ENCODE measurements at regions not wholly inside any gene's neighbourhood (a gene's known extent, or its start where the extent isn't known, plus 50 kb on each side); places are given as distances from the start of the nearest gene placed in this dataset.
A peak's percentile ranks its signal among the peaks of the same experiment; 100 is the strongest.

- Histone ChIP-seq H2BK12ac (ENCODE audit: low read depth, low read length) (no peak overlapping the region), H4K5ac (ENCODE audit: insufficient read length, low read depth, low read length) (no peak overlapping the region), H3K23me2 (ENCODE audit: low read depth, low read length) (no peaks in the 10 kb centered on the region)
- TF ChIP-seq CHD7 (IDR thresholded peaks at IDR 0.05; ENCODE audit: insufficient replicate concordance, low read length): no peak
Observed at GRCh38 chrX:97898798-97899197, 1015.1 kb downstream of the RPA4 start.

More at GRCh38 chrX:97898798-97899197, 1015.1 kb downstream of the RPA4 start:
- H3K9me3 ChIP-seq (ENCODE audit: insufficient read depth in 2 of 2, low read depth in 1 of 2, low read length in 1 of 2): no peaks in the 10 kb centered on the region
- H3K18ac ChIP-seq (ENCODE audit: extremely low read depth, low read length): no peak overlapping the region
- H2BK20ac ChIP-seq (ENCODE audit: low read length): no peak overlapping the region
- no peaks in the 10 kb centered on the region for H3K79me2 ChIP-seq (ENCODE audit: control insufficient read depth in 1 of 2, insufficient read depth in 2 of 2, low read length in 2 of 2)
- WGBS, 2 experiments (ENCODE audit: extremely low coverage in 1 of 2, insufficient coverage in 1 of 2, insufficient read length in 1 of 2, insufficient replicate concordance in 2 of 2, low coverage in 1 of 2, low lambda C conversion rate in 2 of 2, missing lambda C conversion rate in 1 of 2): 50% methylated on average over 2 of the region's 2 CpGs; no CpG with 5 or more reads in 1 of the 2 experiments
- no peak for DNase-seq (ENCODE audit: low read depth in 1 of 2, low spot score in 2 of 2)
- H3K4me3 ChIP-seq (ENCODE audit: extremely low read depth in 1 of 4, insufficient read depth in 2 of 4, low read depth in 3 of 4, low read length in 4 of 4): no peak overlapping the region
- H3K14ac ChIP-seq (ENCODE audit: insufficient read length): no peak overlapping the region
- POLR2A ChIA-PET (ENCODE audit: partially characterized antibody): no interaction called here
- H3K27me3 ChIP-seq (replicated peaks in 1 of 4; ENCODE audit: control insufficient read depth in 3 of 4, extremely low read depth in 1 of 4, insufficient read depth in 3 of 4, low read length in 3 of 4): no peaks in the 10 kb centered on the region
- no peaks in the 10 kb centered on the region for H4K20me1 ChIP-seq (replicated peaks in 1 of 2; ENCODE audit: control insufficient read depth in 1 of 2, insufficient read depth in 2 of 2, low read length in 2 of 2)
- CTCF ChIA-PET (ENCODE audit: partially characterized antibody): no interaction called here
- peaks cover 0 to 5% (median 0%) of the 10 kb centered on the region in 4 experiments; a peak in 1 of 7 replicates for H3K4me1 ChIP-seq (replicated peaks in 1 of 4; ENCODE audit: control insufficient read depth in 3 of 4, insufficient read depth in 4 of 4, low read length in 3 of 4)
- no peak overlapping the region for H2BK5ac ChIP-seq (ENCODE audit: low read depth, low read length)
- H3K9ac ChIP-seq (replicated peaks in 1 of 4; ENCODE audit: extremely low read depth in 1 of 4, low read depth in 3 of 4, low read length in 3 of 4): no peak overlapping the region
- no peak overlapping the region for H3K56ac ChIP-seq (replicated peaks; ENCODE audit: insufficient read length, low read depth, low read length)
- no peak overlapping the region for H4K8ac ChIP-seq (ENCODE audit: extremely low read depth, insufficient read depth, low read length)
- no peak overlapping the region for H3K27ac ChIP-seq (ENCODE audit: low read depth, low read length)
- no peak overlapping the region for H2AFZ ChIP-seq (ENCODE audit: low read length)
- no peak overlapping the region for H2BK15ac ChIP-seq (ENCODE audit: low read length)
- H3K36me3 ChIP-seq (ENCODE audit: control insufficient read depth in 2 of 4, insufficient read depth in 4 of 4, low read length in 3 of 4): no peaks in the 10 kb centered on the region
- no peak overlapping the region for H2BK120ac ChIP-seq (replicated peaks; ENCODE audit: low read depth, low read length)
- H3K79me1 ChIP-seq (ENCODE audit: low read depth, low read length): no peaks in the 10 kb centered on the region
- no peak overlapping the region for H2AK5ac ChIP-seq (ENCODE audit: low read depth, low read length)
- no peak overlapping the region for H3K4ac ChIP-seq (replicated peaks; ENCODE audit: insufficient read length, low read depth, low read length)
- H3K23ac ChIP-seq (ENCODE audit: insufficient read length): no peak overlapping the region
- H4K91ac ChIP-seq (replicated peaks; ENCODE audit: insufficient read length, low read length): no peak overlapping the region
- FAIRE-seq: peak; percentile 62
- no peak overlapping the region for H3K4me2 ChIP-seq (ENCODE audit: insufficient read depth in 1 of 2, low read depth in 2 of 2, low read length in 2 of 2)
